Fibroblast of the conjunctiva (primary cell): ENCODE measurements at regions not wholly inside any gene's neighbourhood (a gene's known extent, or its start where the extent isn't known, plus 50 kb on each side); places are given as distances from the start of the nearest gene placed in this dataset.
A peak's percentile ranks its signal among the peaks of the same experiment; 100 is the strongest.

Experiments used
- DNase-seq: peaks from one replicate; pipeline ENCODE4 v3.0.0-alpha.2; 2010; ENCODE audit warnings: low read depth

DNA sequence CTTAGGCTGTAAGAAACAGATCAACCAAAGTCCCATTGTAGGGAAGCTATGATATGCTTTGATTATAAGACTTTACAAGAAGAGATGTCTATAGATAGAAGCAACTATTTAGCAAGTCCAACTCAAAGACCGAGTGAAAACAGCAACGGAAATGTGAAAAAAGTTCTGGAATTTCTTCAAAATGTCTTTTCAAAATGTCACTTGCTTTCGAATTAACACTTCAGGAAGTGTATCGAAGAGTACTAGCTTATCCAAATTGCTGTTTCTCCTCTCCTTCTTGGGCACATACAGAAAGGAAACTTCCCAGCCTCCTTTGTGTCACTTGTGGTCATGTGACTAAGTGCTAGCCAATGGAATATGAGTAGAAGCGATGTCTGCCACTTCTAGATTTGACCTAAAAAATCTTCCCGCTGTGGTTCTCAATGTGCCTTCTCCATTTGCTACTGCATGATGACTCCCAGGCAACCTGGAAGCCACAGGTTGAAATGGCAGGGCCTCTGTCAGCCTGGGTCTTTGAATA, 89.9 kb downstream of the TSEN15 start:
- DNase-seq = no peak

DNA sequence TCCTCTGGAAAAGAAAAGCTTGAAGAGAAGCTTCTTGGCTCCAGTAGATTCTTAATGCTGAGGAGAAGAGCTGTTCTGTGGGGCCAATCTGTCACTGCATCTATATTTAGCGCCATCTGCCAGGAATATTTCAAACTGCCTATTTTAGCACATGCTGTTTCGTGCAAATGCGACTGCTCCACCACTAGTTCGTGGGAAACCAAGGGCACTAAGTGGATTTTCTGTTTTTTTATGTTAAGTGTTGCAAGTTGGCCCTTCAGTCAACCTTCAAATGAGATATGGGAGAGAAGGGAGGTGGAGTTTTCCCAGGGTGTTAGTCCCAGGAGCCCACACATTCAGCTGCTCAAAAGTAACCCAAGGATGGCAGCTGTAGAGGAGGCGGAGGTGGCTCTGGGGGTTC, 91.9 kb downstream of the TSEN15 start:
- DNase-seq = no peak

- DNase-seq = no peak
Observed at GRCh38 chr1:184145083-184145482, 93.6 kb downstream of the TSEN15 start.

DNA sequence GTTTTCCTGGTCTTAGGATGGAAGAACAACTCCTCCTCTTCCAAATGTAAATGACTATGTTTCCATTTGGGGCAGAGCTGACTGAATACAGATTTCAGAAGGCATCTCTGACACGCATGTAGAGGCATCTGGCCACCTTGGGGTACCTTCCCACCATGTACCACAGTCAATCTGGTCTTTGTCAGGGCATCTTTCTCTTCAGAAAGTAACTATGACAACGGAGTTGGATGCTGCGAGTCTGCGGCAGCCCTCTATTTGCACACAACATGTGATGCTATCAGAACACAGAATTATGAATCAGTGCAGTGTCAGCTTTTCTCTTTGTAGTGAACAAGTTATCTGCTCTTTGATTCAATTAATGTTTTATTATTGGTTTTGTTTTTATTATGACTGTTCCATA, 94.7 kb downstream of the TSEN15 start:
- DNase-seq = no peak

GRCh38 chr1:184150776-184151531, 99.4 kb downstream of the TSEN15 start:
- no peak for DNase-seq

DNA sequence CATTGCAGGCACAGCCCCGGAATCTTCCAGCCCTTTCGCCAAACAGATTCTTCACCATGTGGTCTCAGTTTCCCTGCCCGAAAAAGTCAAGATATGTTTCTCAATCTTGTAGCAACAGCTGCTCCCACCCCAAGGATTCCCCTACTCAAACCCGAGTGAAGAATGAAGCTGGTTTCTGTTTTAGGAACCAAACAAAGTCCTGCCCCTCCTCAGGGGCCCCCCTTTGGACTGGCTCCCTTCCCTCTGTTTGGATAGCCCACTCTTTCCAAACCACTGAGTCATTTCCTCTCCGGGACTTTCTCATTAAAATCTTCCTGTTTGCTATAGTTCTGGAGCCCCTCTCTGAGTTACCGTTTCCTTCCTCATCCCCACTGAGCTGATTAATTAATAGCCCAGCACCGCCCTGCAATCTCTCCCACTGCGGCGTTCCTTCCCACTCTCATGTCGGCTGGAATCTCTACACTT, 100.9 kb downstream of the TSEN15 start:
- no peak for DNase-seq

GRCh38 chr1:184152974-184153373, 101.4 kb downstream of the TSEN15 start:
- DNase-seq = no peak

DNA sequence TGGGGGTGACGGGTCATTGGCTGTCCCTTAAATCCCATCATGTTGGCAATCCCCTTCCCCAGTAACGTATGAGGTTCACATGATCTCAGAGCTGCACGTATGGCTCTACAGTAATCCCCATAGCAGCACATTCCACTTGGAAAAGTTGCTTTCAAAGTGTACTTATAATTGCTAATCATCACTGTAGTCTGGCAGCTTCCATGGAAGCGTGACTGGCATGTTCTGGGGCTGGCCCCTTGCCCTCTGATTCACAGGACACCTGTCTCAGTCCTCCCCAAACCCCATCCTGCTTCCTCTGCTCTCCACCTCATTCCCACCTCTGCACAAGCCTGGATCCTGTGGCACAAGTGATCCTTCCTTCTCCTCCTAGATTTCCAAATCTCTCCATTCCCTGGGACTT, 102.2 kb downstream of the TSEN15 start:
- DNase-seq = no peak

DNA sequence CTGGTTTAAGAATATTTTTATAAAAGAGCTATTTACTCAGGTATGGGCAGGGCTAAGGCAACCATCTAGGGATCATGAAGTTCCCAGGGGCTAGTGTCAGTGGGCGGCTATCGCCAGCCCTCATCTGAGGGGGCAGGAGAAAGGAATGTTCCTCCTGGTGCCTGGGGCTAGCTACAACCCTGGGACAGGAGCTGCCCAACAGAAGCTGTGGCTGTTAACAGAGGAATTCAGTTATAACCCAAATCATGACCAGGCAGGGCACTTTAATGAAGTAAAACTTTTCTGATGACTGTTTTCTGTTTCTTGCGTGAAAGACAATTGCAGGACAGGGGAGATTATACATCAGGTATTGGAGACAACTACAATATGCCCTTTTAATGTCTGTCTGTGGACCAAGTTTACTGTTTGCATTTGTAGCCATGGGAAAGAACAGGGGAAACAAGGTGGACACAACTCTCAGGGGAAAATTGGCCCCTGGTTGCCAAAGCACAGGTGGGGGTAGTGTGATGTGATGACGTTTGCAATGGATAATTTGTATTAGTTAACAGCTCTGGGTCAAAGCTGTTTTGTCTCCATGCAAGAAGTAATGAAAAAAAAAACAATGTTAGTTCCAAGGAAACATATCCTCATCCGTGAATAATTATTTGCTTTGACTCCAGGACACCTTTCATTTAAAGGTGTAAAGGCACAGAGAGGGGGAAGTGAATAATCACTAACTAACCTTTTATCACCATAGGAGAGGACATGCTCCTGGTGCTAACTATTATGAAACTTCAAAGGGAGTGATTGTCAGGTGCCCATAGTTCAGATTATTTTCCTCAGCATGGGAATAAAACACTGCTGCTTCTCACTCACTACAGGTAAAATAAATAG, 105.2 kb downstream of the TSEN15 start:
- DNase-seq = no peak

GRCh38 chr1:184157394-184157742, 105.8 kb downstream of the TSEN15 start:
- DNase-seq = no peak

DNA sequence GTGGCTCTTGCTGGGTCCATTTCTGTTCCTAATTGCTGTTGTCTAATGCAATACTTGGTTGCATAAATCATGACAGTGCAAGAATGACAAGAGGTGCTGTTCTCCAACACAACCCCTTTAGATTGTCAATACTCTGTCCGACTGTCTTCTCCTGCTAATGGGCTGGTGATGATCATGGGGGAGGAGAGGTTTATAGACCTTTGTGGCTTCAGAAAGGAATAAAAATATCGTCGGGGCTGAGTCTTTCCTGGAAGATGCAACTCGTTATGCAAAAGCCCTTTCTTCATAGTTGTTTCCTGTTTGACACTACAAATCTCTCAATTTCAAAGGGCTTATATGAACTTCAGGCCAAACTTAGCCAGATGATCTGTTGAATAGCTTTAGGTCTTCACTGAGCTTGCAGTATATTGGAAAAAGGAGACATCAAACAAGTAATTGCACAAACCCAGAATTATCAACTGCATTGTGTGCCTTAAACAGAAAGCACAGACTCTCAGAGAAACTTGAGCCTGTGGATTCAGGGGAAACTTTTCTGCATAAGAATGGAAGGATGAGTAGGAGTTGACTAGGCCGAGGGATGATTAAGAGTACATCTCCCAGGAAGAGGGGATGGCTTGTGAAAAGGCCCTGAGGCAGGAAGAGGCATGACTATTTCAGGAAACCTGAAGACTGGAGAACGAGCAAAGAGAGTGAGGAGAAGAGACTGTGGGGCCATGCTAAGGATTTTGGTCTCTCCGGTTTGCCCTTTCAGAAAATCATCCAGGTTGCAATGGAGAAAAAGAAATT, 107.6 kb downstream of the TSEN15 start:
- no peak for DNase-seq

DNA sequence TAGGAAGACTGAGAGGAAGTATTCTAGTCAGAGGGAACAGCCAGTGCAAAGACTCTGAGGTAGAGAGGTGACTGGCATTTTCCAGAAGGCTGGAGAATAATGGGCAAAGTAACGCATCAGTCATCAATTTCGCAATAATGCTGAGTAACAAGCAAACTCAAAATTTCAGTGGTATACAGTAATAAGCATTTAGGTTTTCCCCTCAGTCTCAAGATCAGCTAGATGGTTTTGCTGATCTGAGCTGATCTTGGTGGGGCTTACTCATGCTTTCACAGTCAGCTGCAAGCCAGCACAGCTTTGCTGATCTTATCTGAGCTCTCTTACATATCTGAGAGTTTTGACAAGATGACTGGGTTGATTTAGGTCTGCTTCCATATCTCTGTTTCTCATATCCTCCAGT, 108.7 kb downstream of the TSEN15 start:
- no peak for DNase-seq

DNA sequence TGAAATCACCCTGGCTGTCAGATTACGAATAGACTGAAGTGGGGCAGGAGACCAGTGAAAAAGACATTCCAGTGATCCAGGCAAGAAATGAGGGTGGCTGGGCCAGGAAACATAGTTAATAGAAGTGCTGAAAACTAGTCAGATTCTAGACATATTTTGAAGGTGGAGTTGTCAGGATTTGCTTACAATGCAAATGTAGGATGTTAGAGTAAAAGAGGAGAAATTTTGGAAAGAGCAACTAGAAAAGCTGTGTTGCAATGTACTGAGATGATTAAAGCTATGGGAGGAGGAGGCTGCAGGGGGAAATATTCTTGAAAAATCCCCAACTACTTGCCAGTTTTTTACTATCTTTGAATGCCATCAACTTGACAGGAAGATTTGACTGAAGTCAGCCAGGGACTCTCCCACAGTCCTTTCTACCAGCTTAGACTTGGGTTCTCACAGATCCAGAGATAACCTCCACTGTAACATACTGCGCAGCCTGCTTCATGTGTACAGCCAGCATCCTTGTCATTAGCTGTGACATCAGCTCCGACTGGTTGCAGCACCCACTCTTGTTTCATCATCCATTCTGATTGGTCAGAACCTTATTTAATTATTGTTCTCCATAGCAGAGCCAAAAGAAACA, 109.7 kb downstream of the TSEN15 start:
- peak; percentile 65 for DNase-seq

- DNase-seq = no peak
Observed at GRCh38 chr1:184162281-184162680, 110.8 kb downstream of the TSEN15 start.

DNA sequence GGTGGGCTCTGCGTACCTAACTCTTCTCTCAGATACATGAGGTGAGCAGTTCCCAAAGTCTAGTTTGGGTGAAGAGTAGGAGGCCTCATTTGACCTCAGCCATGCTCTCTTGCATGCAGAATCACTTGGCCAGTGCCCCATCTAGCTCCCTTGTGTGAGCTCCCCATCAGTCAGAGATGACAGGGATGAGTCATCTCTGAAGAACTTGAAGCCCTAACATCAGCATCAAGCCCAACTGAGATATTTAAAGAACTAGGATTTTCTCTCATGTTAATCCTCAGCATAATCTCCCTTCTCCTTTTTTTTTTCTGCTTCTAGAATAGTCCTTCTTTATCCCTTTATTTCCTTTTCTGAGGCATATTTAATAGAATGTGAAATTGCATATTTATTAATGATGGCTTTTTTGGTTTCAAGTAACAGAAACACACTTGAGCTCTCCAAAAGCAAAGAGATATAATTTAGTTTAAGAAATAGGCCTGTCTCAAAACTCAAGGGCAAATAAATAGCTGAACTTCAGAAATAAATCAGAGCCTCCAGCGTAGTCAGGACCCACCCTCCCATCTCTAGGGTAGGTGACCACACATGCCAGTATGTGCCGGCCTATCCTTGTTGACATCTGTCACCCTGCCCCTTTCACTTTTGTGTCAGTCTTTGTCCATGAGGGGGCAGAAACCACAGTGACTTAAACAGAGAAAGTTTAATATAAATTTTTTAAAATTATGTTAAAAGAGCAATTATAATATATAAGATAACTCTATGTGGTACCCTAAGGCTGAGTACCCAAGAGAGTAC, 112.3 kb downstream of the TSEN15 start:
- no peak for DNase-seq

DNA sequence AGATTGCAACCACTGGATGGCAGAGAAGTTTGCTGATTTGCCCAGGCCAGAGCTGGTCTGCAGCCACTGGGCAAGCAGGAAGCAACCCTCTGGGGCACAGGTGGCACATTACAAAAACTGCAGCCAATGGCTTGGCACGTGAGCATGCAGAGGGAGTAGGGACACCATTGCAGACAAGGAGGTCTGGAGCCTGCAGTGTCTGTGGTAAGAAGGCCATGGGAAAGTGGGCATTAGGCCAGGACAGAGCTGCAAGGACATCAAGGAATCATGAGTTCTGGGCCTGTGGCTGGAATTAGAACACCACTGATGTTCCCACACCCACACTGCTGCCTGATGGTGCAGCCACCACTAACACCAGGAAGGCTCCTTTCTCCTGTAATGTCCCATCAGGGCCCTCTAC, 113.0 kb downstream of the TSEN15 start:
- no peak for DNase-seq

DNA sequence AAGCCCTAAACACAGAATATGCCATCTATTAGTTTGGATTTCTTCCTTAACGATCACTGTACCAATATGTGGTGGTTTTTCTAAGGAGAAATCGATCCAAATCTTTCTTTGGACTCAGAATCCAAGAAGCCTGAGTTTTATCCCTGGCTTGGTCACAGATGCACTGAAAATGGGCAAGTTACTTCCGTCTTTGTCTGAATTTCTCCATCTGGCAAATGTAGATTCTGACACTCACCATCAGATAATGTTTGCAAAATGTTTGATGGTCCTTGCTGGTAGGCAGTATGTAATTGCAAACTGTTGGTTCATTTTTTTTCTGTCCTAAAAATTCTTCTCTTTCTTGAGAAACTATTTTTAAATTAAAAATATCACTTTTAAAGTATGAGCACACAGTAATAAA, 115.0 kb downstream of the TSEN15 start:
- DNase-seq = no peak

GRCh38 chr1:184167352-184167751, 115.8 kb downstream of the TSEN15 start:
- no peak for DNase-seq

- DNase-seq = no peak
Observed at GRCh38 chr1:184170719-184171118, 119.2 kb downstream of the TSEN15 start.

GRCh38 chr1:184176058-184176457, 124.5 kb downstream of the TSEN15 start:
- no peak for DNase-seq

DNA sequence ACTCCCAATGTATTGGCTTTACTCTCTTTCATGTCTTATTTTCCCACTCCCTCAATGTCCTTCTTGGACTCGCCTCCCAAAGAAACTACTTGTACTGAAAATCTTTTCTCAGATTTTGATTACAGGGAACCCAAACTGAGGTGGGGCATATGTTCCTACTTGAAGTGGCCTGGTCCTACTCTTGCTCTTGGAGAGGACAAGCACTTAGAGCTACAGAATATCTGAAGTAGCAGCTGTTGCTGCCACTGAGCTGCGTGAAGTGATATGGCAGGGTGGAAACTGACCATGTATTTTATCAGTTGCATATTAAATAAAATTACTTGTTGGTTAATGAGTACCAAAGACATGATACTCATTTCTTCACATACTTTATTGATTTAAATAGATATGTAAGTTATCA, 129.5 kb downstream of the TSEN15 start:
- no peak for DNase-seq
